IMR-90 (cell line): ENCODE measurements at regions not wholly inside any gene's neighbourhood (a gene's known extent, or its start where the extent isn't known, plus 50 kb on each side); places are given as distances from the start of the nearest gene placed in this dataset.

Experiments used
- ATAC-seq: fragments of 200-7000 bp; cut with Tn5 transposase; 2 replicates; pipeline ENCODE4 v1.9.1; 2020; ENCODE audit warnings: low read depth, mild to moderate bottlenecking, moderate library complexity
- BruUV-seq: library from RNA; stranded (reverse); fragments of 400-500 nt; replicated peaks from 2 replicates; lab custom pipeline; 2021; lab: Mats Ljungman, UMichigan
- CTCF ChIA-PET: fragments of 300-600 bp; formaldehyde crosslinking; extraction: SDS; loops from one replicate; lab custom pipeline; 2021; ENCODE audit warnings: antibody characterized with exemption; lab: Yijun Ruan, JAX
- POLR2A ChIA-PET: fragments of 300-600 bp; sonication (Branson Sonifier 250); formaldehyde crosslinking; loops from one replicate; lab custom pipeline; 2022; ENCODE audit warnings: antibody characterized with exemption; ENCODE audit not compliant: unreplicated experiment; lab: Charles Lee
- DNase-seq: peaks from one replicate; pipeline ENCODE4 v3.0.0; 2013
- H2AFZ ChIP-seq: replicated peaks from 2 replicates; pipeline ENCODE3; 2013; ENCODE audit warnings: low read length, mild to moderate bottlenecking; ENCODE audit not compliant: poor library complexity
- H2AK5ac ChIP-seq: 2 replicates; pipeline ENCODE4 v1.6.1; 2013; ENCODE audit warnings: low read depth, low read length, inconsistent platforms
- H2AK9ac ChIP-seq: replicated peaks from 2 replicates; pipeline ENCODE3; 2013; ENCODE audit warnings: mild to moderate bottlenecking, low read depth, low read length, moderate library complexity; ENCODE audit not compliant: poor library complexity
- H2BK120ac ChIP-seq: 2 replicates; pipeline ENCODE4 v1.6.1; 2013; ENCODE audit warnings: low read depth, low read length, inconsistent platforms
- H2BK15ac ChIP-seq: 3 replicates; pipeline ENCODE4 v1.6.1; 2013; ENCODE audit warnings: low read depth, low read length, inconsistent platforms
- H2BK20ac ChIP-seq: 2 replicates; pipeline ENCODE4 v1.6.1; 2013; ENCODE audit warnings: low read depth, mild to moderate bottlenecking, inconsistent platforms, low read length, moderate library complexity
- H2BK5ac ChIP-seq: 2 replicates; pipeline ENCODE4 v1.6.1; 2013; ENCODE audit warnings: mild to moderate bottlenecking, low read depth, low read length, inconsistent platforms; ENCODE audit not compliant: poor library complexity, severe bottlenecking
- H3K14ac ChIP-seq: replicated peaks from 2 replicates; pipeline ENCODE4 v1.6.1; 2013; ENCODE audit warnings: low read depth, low read length, inconsistent platforms
- H3K18ac ChIP-seq: 2 replicates; pipeline ENCODE4 v1.6.1; 2013; ENCODE audit warnings: low read depth, low read length, control low read depth
- H3K23ac ChIP-seq: 2 replicates; pipeline ENCODE4 v1.6.1; 2013; ENCODE audit warnings: low read depth, low read length, inconsistent platforms
- H3K27ac ChIP-seq: 2 replicates; pipeline ENCODE4 v1.5.1; 2013; ENCODE audit warnings: mild to moderate bottlenecking, control low read depth, low read length; ENCODE audit not compliant: insufficient read depth
- H3K27me3 ChIP-seq: 2 replicates; pipeline ENCODE4 v1.6.1; 2013; ENCODE audit warnings: low read length; ENCODE audit not compliant: control insufficient read depth, insufficient read depth
- H3K36me3 ChIP-seq: 2 replicates; pipeline ENCODE4 v1.6.1; 2013; ENCODE audit warnings: low read length, mixed read lengths; ENCODE audit not compliant: control insufficient read depth, insufficient read depth
- H3K4ac ChIP-seq: 2 replicates; pipeline ENCODE4 v1.6.1; 2013; ENCODE audit warnings: low read depth, low read length, inconsistent platforms
- H3K4me1 ChIP-seq: 2 replicates; pipeline ENCODE4 v1.6.1; 2013; ENCODE audit warnings: low read length, mixed read lengths; ENCODE audit not compliant: control insufficient read depth, insufficient read depth
- H3K4me2 ChIP-seq: 2 replicates; pipeline ENCODE4 v1.6.1; 2013; ENCODE audit warnings: low read depth, mild to moderate bottlenecking, control low read depth, low read length, moderate library complexity
- H3K4me3 ChIP-seq: 2 replicates; pipeline ENCODE4 v1.5.1; 2013; ENCODE audit warnings: low read depth, mild to moderate bottlenecking, control low read depth, low read length, moderate library complexity; ENCODE audit not compliant: insufficient read depth
- H3K56ac ChIP-seq: 2 replicates; pipeline ENCODE4 v1.6.1; 2013; ENCODE audit warnings: low read length, inconsistent platforms; ENCODE audit not compliant: insufficient read depth; ENCODE audit errors: extremely low read depth
- H3K79me1 ChIP-seq, 2 experiments: 2 replicates each; pipeline ENCODE4 v1.6.1; 2013; ENCODE audit warnings: low read length in 2 of 2, inconsistent platforms in 1 of 2, low read depth in 1 of 2
- H3K9ac ChIP-seq: 2 replicates; pipeline ENCODE4 v1.6.1; 2013; ENCODE audit warnings: low read depth, low read length, control low read depth
- H3K9me1 ChIP-seq: 2 replicates; pipeline ENCODE4 v1.6.1; 2013; ENCODE audit warnings: low read length, inconsistent platforms; ENCODE audit not compliant: insufficient read depth
- H3K9me3 ChIP-seq: 2 replicates; pipeline ENCODE4 v1.6.1; 2013; ENCODE audit warnings: low read length; ENCODE audit not compliant: control insufficient read depth, insufficient read depth
- H4K20me1 ChIP-seq: 2 replicates; pipeline ENCODE4 v1.6.1; 2013; ENCODE audit warnings: low read length, inconsistent platforms; ENCODE audit not compliant: insufficient read depth
- H4K5ac ChIP-seq: 2 replicates; pipeline ENCODE4 v1.6.1; 2013; ENCODE audit warnings: mild to moderate bottlenecking, low read depth, low read length, control low read depth
- H4K8ac ChIP-seq, 2 experiments: 2 replicates each; pipeline ENCODE4 v1.6.1; 2013; ENCODE audit warnings: low read depth in 2 of 2, low read length in 2 of 2, control low read depth in 1 of 2, inconsistent platforms in 1 of 2
- H4K91ac ChIP-seq: 2 replicates; pipeline ENCODE4 v1.6.1; 2013; ENCODE audit warnings: low read depth, low read length, inconsistent platforms; ENCODE audit not compliant: insufficient read depth
- CHD1 ChIP-seq: IDR thresholded peaks from 2 replicates; pipeline ENCODE4 v1.6.1; 2012; ENCODE audit warnings: low read depth, low read length, improper control_type of control experiment
- MAZ ChIP-seq: IDR thresholded peaks from 2 replicates; pipeline ENCODE4 v1.6.1; 2012; ENCODE audit warnings: low read depth, mild to moderate bottlenecking, low read length, improper control_type of control experiment, moderate library complexity, borderline replicate concordance
- WGBS, 2 experiments: methylation state at CpG; one replicate each; pipeline versions ENCODE4 v1.1.5 to v1.1.7; 2013; ENCODE audit warnings: missing lambda C conversion rate in 2 of 2; ENCODE audit not compliant: insufficient read length in 1 of 2; ENCODE audit errors: extremely low coverage in 2 of 2; 5-methylcytosine and 5-hydroxymethylcytosine counted together
- dilution Hi-C: fragments of 300-500 bp; cut with HindIII; formaldehyde crosslinking; loops from one replicate; pipeline ENCODE4 v1.14.3; 2018; ENCODE audit warnings: low sequenced_read_pairs; ENCODE audit not compliant: unreplicated experiment
- in situ Hi-C: fragments of 300-500 bp; cut with MboI; formaldehyde crosslinking; loops from 3 replicates; pipeline ENCODE4 v1.14.3; 2019; ENCODE audit warnings: low sequenced_read_pairs, inconsistent platforms, mixed read lengths
- intact Hi-C: fragments of 100-400 bp; cut with micrococcal nuclease; formaldehyde crosslinking; loops from 2 replicates; pipeline ENCODE4 v1.10.0; 2022

- DNase-seq (no peak), ATAC-seq (no peak)
- no peak overlapping the region for H2AK5ac ChIP-seq
- WGBS, 2 experiments: no CpG with 5 or more reads among the region's 5 CpGs
- H3K56ac ChIP-seq: no peak overlapping the region
- no peak overlapping the region for H3K14ac ChIP-seq
- H4K91ac ChIP-seq: no peak overlapping the region
- H3K27me3 ChIP-seq: no peaks in the 10 kb centered on the region
- no peak overlapping the region; the same call in 1 of the 2 replicates for H4K5ac ChIP-seq
- H2BK15ac ChIP-seq: no peak overlapping the region; the same call in 2 of the 3 replicates
- H3K4me3 ChIP-seq: no peak overlapping the region
- intact Hi-C loops (no loop called here), dilution Hi-C loops (no loop called here), in situ Hi-C loops (no loop called here)
- H2AK9ac ChIP-seq: no peak overlapping the region
- no peak overlapping the region for H2BK120ac ChIP-seq
- H3K9ac ChIP-seq: no peak overlapping the region; the same call in 1 of the 2 replicates
- H3K4me2 ChIP-seq: no peak overlapping the region
- TF ChIP-seq MAZ (no peak), CHD1 (no peak)
- H3K27ac ChIP-seq: no peak overlapping the region
- H2BK5ac ChIP-seq: no peak overlapping the region
- peaks cover 9% of the 10 kb centered on the region for H3K4me1 ChIP-seq
- POLR2A ChIA-PET: no interaction called here
- H3K23ac ChIP-seq: no peak overlapping the region
- H3K9me3 ChIP-seq: no peaks in the 10 kb centered on the region
- H3K79me1 ChIP-seq: no peaks in the 10 kb centered on the region
- no peak overlapping the region for H4K8ac ChIP-seq
- BruUV-seq: no TSS peak
- H2BK20ac ChIP-seq: no peak overlapping the region
- H3K9me1 ChIP-seq: no peaks in the 10 kb centered on the region
- no peak overlapping the region for H2AFZ ChIP-seq
- H3K18ac ChIP-seq: no peak overlapping the region
- no peak overlapping the region for H3K4ac ChIP-seq
- H4K20me1 ChIP-seq: no peaks in the 10 kb centered on the region
- H3K36me3 ChIP-seq: no peaks in the 10 kb centered on the region
- CTCF ChIA-PET: no interaction called here
Measured at GRCh38 chr2:12465631-12466135, 251.1 kb upstream of the TRIB2 start.
